GM10266 (cell line): ENCODE measurements at regions not wholly inside any gene's neighbourhood (a gene's known extent, or its start where the extent isn't known, plus 50 kb on each side); places are given as distances from the start of the nearest gene placed in this dataset.
"Not testable (repeated sequence)": the region's sequence is repeated elsewhere in the genome, so short reads cannot be mapped to it uniquely, and the experiment has no call there.

Experiments
- DNase-seq: peaks from one replicate; pipeline ENCODE4 v3.0.0; 2012; ENCODE audit errors: extremely low spot score
- TF ChIP-seq, protein P1 (sequence below): IDR thresholded peaks from 2 replicates; pipeline ENCODE4 v1.5.1; 2012; ENCODE audit warnings: mild to moderate bottlenecking, low read depth; ENCODE audit not compliant: control insufficient read depth, insufficient read depth; ENCODE audit errors: missing control alignments

DNA sequence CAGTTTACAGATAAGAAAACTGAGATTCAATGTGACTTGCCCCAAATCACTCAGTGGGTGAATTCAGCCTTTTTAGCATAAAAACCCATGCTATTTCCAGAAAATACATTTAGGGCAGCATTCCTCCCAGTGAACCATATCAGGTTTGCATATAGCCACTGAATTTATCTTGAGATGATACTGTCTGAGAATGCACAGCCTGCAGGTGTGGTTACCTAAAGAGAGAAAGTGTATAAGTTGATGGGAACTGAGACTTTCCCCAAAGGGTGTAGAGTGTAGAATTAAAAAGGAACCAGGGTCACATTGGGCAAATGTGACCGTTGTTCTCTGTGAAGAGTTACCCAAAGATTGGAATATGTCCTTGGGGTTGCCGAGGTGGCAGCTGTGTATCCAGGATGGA, 100.0 kb upstream of the PIK3R1 start:
- no peak for DNase-seq
- TF ChIP-seq, protein P1, sequence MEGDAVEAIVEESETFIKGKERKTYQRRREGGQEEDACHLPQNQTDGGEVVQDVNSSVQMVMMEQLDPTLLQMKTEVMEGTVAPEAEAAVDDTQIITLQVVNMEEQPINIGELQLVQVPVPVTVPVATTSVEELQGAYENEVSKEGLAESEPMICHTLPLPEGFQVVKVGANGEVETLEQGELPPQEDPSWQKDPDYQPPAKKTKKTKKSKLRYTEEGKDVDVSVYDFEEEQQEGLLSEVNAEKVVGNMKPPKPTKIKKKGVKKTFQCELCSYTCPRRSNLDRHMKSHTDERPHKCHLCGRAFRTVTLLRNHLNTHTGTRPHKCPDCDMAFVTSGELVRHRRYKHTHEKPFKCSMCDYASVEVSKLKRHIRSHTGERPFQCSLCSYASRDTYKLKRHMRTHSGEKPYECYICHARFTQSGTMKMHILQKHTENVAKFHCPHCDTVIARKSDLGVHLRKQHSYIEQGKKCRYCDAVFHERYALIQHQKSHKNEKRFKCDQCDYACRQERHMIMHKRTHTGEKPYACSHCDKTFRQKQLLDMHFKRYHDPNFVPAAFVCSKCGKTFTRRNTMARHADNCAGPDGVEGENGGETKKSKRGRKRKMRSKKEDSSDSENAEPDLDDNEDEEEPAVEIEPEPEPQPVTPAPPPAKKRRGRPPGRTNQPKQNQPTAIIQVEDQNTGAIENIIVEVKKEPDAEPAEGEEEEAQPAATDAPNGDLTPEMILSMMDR, result no peak

DNA sequence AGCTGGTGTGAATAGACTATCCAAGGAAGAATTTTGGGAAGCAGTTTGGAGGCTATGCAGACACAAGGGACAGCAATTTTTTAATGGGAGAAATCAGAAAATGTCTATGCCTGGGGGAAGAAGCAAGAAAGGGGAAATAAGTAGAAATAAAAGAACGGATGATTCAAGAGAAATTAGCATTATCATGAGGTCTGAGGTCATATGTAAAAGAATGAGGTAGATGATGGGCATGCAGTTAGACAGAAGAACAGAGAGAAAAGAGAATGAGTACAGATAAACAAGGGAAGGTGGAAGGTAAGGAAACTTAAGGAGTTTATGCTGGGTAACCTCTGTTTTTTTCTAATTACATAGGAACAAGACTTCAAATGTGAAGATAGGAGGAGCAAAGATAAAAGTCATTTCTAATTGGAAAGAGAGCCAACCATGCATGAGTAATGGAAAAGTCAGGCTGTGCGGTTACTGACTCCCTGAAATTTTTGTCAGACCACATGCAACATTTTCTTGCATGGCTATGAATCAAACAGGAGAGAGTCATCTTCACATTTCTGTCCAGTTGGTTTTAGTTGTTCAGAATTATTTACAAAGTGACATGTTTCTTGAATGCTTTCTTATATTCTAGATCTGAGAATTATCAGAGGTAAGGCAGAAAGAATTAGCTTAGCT, 101.0 kb upstream of the PIK3R1 start:
- no peak for DNase-seq
- TF ChIP-seq, protein P1, result no peak

DNA sequence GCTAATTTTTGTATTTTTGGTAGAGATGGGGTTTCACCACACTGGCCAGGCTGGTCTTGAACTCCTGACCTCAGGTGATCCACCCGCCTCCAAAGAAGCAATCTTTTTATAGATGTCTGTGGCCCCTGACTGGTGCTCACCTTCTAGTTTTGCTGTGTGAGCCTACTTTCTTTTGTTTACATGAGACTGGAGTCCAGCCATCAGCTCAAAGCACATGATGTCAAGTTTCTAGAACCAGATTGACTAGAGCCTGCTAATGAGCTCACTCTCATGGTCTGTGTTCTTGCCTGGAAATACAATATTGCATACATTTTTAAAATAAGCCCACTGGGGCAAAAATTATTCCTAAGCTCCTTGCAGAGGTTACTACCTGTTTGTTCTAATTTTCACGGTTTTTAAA, 102.9 kb upstream of the PIK3R1 start:
- TF ChIP-seq, protein P1, result no peak
- no peak for DNase-seq

DNA sequence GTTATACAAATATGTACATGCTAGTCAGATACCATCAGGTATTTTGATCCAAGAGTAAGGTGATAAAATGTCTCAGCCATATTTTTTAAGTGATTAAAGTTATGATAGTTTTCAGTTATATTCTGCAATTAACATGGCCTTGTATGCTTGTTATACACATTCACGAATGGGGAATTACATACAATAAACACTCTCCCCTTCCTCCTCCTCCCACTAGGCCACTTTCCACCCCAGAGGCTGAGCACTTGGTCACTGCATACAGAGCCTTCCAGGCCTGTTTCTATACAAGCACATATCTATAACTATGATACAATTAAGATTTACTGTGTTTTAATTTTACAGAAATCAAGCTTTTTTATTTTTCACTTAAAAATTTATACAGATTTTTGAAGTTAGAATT, 104.7 kb upstream of the PIK3R1 start:
- no peak for DNase-seq
- TF ChIP-seq, protein P1, result no peak

DNA sequence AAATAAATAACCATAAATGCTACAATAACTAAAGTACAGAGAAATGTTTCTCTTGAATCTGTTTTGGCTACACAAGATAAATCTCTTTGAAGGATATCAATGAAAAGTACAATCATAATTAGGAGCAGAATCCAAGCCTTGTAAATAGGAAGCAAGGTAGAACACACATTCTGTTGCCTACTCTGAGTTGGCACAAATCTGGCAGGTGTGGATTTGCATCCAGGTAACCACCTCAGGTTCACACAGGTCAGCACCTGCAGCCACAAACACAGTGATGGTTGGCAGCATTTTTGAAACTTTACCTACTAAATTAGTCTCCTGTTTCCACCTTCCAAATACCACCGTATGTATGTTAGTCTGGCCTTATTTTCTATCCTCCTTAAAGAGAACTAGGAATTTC, 105.3 kb upstream of the PIK3R1 start:
- TF ChIP-seq, protein P1, result no peak

DNA sequence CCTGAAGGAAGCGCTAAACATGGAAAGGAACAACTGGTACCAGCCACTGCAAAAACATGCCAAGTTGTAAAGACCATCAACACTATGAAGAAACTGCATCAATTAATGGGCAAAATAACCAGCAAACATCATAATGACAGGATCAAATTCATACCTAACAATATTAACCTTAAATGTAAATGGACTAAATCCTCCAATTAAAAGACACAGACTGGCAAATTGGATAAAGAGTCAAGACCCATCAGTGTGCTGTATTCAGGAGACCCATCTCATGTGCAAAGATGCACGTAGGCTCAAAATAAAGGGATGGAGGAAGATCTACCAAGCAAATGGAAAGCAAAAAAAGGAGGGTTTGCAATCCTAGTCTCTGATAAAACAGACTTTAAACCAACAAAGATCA, 111.3 kb upstream of the PIK3R1 start:
- not testable (repeated sequence) for DNase-seq

More for the DNA sequence above, 105.3 kb upstream of the PIK3R1 start:
- no peak for DNase-seq

DNA sequence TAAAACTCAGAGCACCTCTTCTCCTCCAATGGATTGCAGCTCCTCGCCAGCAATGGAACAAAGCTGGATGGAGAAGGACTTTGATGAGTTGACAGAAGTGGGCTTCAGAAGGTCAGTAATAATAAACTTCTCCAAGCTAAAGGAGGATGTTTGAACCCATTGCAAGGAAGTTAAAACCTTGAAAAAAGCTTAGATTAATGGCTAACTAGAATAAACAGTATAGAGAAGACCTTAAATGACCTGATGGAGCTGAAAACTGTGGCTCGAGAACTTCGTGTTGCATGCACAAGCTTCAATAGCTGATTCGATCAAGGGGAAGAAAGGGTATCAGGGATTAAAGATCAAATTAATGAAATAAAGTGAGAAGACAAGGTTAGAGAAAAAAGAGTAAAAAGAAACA, 112.3 kb upstream of the PIK3R1 start:
- DNase-seq, result not testable (repeated sequence)

DNA sequence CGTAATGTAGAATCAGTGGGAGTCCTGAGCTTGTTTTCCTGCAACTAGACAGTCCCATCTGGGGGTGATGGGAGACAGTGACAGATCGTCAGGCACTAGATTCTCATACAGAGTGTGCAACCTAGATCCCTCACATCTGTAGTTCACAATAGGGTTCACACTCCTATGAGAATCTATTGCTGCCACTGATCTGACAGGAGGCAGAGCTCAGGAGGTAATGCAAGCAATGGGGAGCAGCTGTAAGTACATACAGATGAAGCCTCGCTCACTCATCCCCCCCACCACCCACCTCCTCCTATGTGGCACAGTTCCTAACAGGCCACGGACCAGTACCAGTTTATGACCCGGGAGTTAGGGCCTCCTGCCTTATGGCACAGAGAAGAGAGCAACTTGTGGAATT, 116.2 kb upstream of the PIK3R1 start:
- TF ChIP-seq, protein P1, result no peak
- no peak for DNase-seq
